Activated CD4-positive, alpha-beta memory T cell treated with anti-CD3 and anti-CD28 coated beads for 36 hours (primary cell): ENCODE measurements at regions not wholly inside any gene's neighbourhood (a gene's known extent, or its start where the extent isn't known, plus 50 kb on each side); places are given as distances from the start of the nearest gene placed in this dataset.

Experiments used
- CTCF ChIA-PET: fragments of 350-600 bp; sonication (Branson Sonifier 250); formaldehyde crosslinking; loops from one replicate; lab custom pipeline; 2021; ENCODE audit warnings: antibody characterized with exemption, inconsistent platforms; lab: Charles Lee
- POLR2A ChIA-PET: fragments of 350-600 bp; sonication (Branson Sonifier 250); formaldehyde crosslinking; loops from one replicate; lab custom pipeline; 2021; ENCODE audit warnings: antibody characterized with exemption; lab: Charles Lee
- DNase-seq: peaks from one replicate; pipeline ENCODE4 v3.0.0-alpha.2; 2020
- H3K27ac Mint-ChIP-seq: one replicate; pipeline ENCODE4 v1.8.0; 2021; ENCODE audit warnings: mixed read lengths
- H3K27me3 Mint-ChIP-seq: one replicate; pipeline ENCODE4 v1.8.0; 2021; ENCODE audit warnings: mixed read lengths
- H3K36me3 Mint-ChIP-seq: one replicate; pipeline ENCODE4 v1.8.0; 2021; ENCODE audit warnings: mixed read lengths
- H3K4me1 Mint-ChIP-seq: one replicate; pipeline ENCODE4 v1.8.0; 2021; ENCODE audit warnings: low read depth, mixed read lengths
- H3K4me3 Mint-ChIP-seq: one replicate; pipeline ENCODE4 v1.8.0; 2021; ENCODE audit warnings: mild to moderate bottlenecking, mixed read lengths
- H3K9me3 Mint-ChIP-seq: one replicate; pipeline ENCODE4 v1.8.0; 2021; ENCODE audit warnings: mixed read lengths
- intact Hi-C: fragments of 100-400 bp; cut with micrococcal nuclease; formaldehyde crosslinking; loops from one replicate; pipeline ENCODE4 v1.15.1; 2023

DNA sequence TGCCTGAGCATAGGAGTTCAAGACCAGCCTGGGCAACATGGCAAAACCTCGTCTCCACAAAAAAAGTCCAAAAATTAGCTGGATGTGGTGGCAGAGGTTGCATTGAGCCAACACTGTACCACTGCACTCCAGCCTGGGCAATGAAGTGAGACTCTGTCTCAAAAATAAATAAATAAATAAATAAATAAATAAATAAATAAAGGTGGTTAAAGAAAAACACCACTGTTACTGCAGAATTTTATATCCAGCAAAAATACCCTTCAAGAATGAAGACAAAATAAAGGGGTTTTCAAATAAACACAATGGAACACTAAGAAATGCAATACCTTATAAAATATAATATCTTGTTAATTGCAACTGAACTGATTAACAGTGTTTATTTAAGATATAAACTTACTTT is 150.2 kb upstream of the TBCA start:
- POLR2A ChIA-PET, result no interaction called here

DNA sequence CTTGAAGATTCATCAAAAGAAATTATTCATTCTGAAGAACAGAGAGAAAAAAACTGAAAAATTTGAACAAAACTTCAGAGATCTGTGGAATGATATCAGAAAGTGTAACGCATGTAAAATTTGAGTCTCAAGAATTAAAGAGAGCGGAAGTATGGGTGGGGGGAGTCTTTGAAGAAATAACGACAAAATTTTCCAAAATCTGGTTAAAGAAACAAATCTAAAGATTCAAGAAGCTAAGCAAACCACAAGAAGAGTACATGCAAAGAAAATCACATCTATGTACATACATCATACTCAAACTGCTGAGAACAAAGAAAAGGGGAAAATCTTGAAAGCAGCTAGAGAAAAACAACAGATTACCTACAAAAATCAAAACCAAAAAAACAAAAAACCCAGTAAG is 149.4 kb upstream of the TBCA start:
- no peaks in the 10 kb centered on the region for H3K36me3 Mint-ChIP-seq
- H3K9me3 Mint-ChIP-seq, result peaks cover 3% of the 10 kb centered on the region
- no peak overlapping the region for H3K27ac Mint-ChIP-seq
- CTCF ChIA-PET, result interaction anchor here (0.8 kb wide), 1 partner anchor 17 kb away, joined by 3 read pairs; no protein-coding TSS in a partner anchor
- peaks cover 9% of the 10 kb centered on the region for H3K4me1 Mint-ChIP-seq
- POLR2A ChIA-PET, result no interaction called here
- intact Hi-C loops, result no loop called here
- no peaks in the 10 kb centered on the region for H3K27me3 Mint-ChIP-seq
- H3K4me3 Mint-ChIP-seq, result no peak overlapping the region
- no peak for DNase-seq

More for the DNA sequence above, 150.2 kb upstream of the TBCA start:
- H3K4me3 Mint-ChIP-seq, result no peak overlapping the region
- H3K27ac Mint-ChIP-seq, result no peak overlapping the region
- no peak for DNase-seq
- peaks cover 3% of the 10 kb centered on the region for H3K9me3 Mint-ChIP-seq
- H3K36me3 Mint-ChIP-seq, result no peaks in the 10 kb centered on the region
- peaks cover 9% of the 10 kb centered on the region for H3K4me1 Mint-ChIP-seq
- H3K27me3 Mint-ChIP-seq, result no peaks in the 10 kb centered on the region
- intact Hi-C loops, result no loop called here
- CTCF ChIA-PET, result interaction anchor here (0.8 kb wide), 1 partner anchor 16 kb away, joined by 3 read pairs; no protein-coding TSS in a partner anchor

DNA sequence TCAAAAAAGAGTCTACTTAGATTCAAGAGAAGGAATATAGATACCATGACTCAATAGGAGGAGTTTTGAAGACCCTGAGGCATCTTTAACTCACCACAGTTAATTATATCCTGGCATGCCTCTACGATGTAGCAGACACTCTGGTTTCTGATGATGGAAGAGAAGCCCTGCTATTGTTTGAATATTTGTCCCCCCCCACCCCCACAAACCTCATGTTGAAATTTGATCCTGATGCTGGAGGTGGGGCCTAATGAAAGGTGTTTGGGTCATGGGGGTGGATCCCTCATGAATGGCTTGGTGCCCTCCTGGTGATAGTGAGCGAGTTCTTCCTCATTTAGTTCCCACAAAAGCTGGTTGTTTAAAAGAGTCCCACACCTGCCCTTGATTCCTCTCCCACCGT is 147.9 kb upstream of the TBCA start:
- H3K36me3 Mint-ChIP-seq, result no peaks in the 10 kb centered on the region
- H3K27ac Mint-ChIP-seq, result no peak overlapping the region
- no peak overlapping the region for H3K4me3 Mint-ChIP-seq
- peaks cover 3% of the 10 kb centered on the region for H3K9me3 Mint-ChIP-seq
- peaks cover 9% of the 10 kb centered on the region for H3K4me1 Mint-ChIP-seq
- no peak for DNase-seq
- H3K27me3 Mint-ChIP-seq, result no peaks in the 10 kb centered on the region
- intact Hi-C loops, result no loop called here
- CTCF ChIA-PET, result no interaction called here
- POLR2A ChIA-PET, result no interaction called here

DNA sequence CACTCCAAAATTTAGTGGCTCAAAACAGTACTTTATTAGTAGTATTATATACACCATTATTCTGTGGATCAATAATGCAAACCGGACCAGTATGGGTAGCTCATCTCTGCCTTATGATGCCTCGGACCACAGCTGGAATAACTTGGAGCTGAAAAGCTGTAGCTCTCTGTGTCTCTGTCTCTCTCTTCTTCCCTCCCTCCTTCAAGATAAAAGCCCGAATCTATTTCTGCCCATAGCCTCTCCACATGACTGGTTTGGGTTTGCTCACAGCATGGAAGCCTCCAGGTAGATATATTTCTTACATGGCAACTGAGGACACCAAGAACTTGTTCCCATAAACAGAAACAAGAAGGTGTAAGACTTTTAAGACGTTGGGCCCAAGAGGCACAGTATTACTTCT is 147.5 kb upstream of the TBCA start:
- ChIA-PET CTCF (interaction anchor here (1.0 kb wide), 1 partner anchor 29 kb away, joined by 3 read pairs; no protein-coding TSS in a partner anchor), POLR2A (no interaction called here)
- Mint-ChIP-seq H3K27ac (no peak overlapping the region), H3K27me3 (no peaks in the 10 kb centered on the region), H3K4me1 (peaks cover 9% of the 10 kb centered on the region), H3K9me3 (peaks cover 3% of the 10 kb centered on the region), H3K36me3 (no peaks in the 10 kb centered on the region), H3K4me3 (no peak overlapping the region)
- DNase-seq, result no peak
- intact Hi-C loops, result no loop called here

DNA sequence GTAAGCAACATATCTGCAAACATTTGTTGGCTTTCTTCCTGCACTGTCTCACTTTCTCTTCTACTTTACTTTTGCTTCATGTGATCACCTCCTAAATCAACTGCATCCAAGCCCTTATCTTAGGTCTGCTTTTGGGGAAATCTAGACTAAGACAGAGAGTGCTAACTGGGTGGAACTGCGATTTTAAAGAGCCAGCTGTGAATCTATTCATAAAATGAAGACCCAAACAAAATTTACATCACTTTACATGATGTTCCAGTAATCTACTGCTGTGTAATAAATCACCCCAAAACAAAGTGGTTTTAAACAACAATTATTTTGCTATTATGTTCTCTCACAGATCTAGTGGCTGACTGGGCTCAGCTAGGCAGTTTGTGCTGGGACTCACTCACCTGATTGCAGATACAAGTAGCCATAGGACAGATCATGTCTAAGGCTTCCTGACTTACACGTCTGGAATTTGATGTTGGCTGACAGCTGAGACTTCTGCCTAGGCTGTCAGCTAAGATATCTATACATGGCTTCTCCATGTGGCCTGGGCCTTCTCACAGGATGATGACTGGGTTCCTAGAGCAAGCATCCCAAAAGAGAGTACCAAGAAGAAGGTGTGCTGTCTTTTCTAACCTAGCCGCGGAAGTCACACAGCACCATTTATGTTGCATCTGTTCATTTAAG is 145.1 kb upstream of the TBCA start:
- ChIA-PET CTCF (no interaction called here), POLR2A (no interaction called here)
- no peak overlapping the region for H3K27ac Mint-ChIP-seq
- H3K27me3 Mint-ChIP-seq, result no peaks in the 10 kb centered on the region
- intact Hi-C loops, result no loop called here
- no peak for DNase-seq
- H3K4me1 Mint-ChIP-seq, result peaks cover 9% of the 10 kb centered on the region
- no peaks in the 10 kb centered on the region for H3K9me3 Mint-ChIP-seq
- no peak overlapping the region for H3K4me3 Mint-ChIP-seq
- H3K36me3 Mint-ChIP-seq, result no peaks in the 10 kb centered on the region

DNA sequence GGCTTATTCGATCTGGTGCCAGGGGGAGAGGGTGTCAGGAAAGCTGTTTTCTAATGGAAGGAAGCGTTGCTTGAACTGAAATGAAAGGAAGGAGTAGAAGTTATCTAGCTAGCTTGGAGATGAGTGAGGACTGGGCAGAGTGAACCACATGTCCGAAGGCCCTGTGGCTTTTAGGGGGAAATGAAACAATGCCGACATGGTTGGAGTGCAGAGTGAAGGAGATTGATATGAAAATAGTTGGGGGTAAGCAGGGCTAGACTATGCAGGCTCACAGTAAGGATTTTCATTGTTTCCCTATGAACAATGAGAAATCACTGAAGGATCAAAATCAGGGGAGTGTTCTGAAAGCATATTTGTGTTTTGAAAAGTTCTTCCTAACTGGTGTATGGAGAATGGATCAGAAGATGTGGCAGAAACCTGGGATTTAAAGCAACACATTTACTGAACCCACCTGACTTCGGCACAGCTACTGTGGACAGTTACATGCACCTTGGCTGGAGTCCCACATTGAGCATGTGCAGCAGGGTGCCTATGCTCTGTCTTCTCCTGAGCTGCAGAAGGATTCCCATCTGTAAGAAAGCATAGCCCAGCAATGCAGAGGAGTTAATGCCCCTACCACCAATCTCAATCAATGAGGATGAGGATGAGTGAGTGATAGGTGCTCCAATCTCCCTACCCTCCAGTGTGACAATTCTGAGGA is 144.4 kb upstream of the TBCA start:
- POLR2A ChIA-PET, result interaction anchor here (1.6 kb wide), 1 partner anchor 12 kb away, joined by 3 read pairs; no protein-coding TSS in a partner anchor

DNA sequence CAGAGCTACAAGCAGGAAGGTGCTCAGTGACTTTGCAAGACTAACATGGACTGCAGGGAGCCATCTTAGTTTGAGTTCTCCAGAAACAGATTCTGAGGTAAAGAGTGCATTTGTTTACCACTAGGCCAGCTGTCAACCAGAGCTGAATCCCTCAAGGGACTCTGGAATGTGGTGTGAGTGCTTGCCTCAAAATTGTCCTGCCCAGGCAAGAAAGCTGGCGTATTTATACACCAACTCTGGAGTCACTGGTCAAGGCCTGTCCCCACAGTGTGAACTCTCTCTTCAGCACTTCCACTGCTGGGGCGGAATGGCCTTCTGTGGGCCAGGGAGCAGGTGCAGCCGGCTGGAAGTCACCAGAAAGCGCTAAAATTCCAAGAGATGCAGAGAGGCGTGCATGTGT is 139.2 kb upstream of the TBCA start:
- no peak overlapping the region for H3K4me3 Mint-ChIP-seq
- no peaks in the 10 kb centered on the region for H3K9me3 Mint-ChIP-seq
- H3K4me1 Mint-ChIP-seq, result no peaks in the 10 kb centered on the region
- ChIA-PET POLR2A (no interaction called here), CTCF (no interaction called here)
- no peaks in the 10 kb centered on the region for H3K36me3 Mint-ChIP-seq
- intact Hi-C loops, result no loop called here
- no peak overlapping the region for H3K27ac Mint-ChIP-seq
- peaks cover 8% of the 10 kb centered on the region for H3K27me3 Mint-ChIP-seq
- no peak for DNase-seq

More for the DNA sequence above, 144.4 kb upstream of the TBCA start:
- Mint-ChIP-seq H3K36me3 (no peaks in the 10 kb centered on the region), H3K4me1 (peaks cover 6% of the 10 kb centered on the region), H3K27ac (no peak overlapping the region), H3K27me3 (no peaks in the 10 kb centered on the region), H3K9me3 (no peaks in the 10 kb centered on the region), H3K4me3 (no peak overlapping the region)
- no peak for DNase-seq
- CTCF ChIA-PET, result interaction anchor here (0.8 kb wide), 1 partner anchor 16 kb away, joined by 3 read pairs; no protein-coding TSS in a partner anchor
- intact Hi-C loops, result no loop called here

DNA sequence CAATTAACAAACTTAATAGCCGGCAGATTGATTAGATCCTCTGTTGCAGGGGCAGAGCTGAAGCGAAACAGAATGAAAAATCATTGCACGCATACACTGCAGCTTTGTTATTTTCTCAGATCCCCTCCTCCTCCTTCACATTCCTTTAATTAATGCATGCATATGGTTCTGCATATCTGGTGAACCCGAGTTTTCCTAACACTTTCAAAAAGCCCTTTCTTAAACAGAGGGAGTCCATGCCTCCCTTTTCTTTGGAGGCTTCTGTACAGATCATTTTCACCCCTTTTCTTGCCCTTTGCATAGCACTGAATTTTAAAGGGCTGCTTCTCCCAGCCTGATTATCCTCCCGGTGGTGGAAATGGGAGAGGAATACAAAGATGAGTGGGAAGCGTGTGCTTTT is 136.6 kb upstream of the TBCA start:
- ChIA-PET POLR2A (no interaction called here), CTCF (no interaction called here)
- no peak overlapping the region for H3K4me3 Mint-ChIP-seq
- no peak for DNase-seq
- H3K9me3 Mint-ChIP-seq, result no peaks in the 10 kb centered on the region
- peaks cover 8% of the 10 kb centered on the region for H3K27me3 Mint-ChIP-seq
- H3K4me1 Mint-ChIP-seq, result no peaks in the 10 kb centered on the region
- intact Hi-C loops, result no loop called here
- no peak overlapping the region for H3K27ac Mint-ChIP-seq
- H3K36me3 Mint-ChIP-seq, result no peaks in the 10 kb centered on the region

DNA sequence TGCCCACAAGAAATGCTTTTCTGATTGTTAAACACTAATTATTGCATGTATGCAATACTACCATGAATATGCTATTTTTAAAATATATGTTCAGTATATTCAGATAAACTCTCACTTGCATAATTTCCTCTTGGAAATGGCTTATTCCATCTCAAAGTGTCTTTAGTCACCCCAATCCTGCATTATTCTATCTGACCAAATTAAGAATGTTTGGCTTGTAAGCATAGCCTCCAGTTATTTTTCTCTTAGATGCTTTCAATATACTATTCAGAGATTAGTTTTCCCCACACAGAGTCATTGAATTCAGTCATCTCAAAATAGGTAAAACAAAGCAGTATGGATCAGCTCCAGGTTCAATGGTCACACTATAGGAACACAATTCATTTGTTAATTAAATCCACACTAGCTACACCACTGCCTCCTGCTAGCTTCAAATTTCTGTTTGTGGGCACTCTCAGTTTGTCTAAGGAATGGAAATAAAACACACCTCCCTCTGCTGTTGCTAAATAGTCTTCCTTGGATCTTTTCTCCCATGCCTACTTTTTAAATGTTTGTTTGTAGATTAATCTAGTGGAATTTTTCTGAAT is 134.6 kb upstream of the TBCA start:
- no peak for DNase-seq
- CTCF ChIA-PET, result no interaction called here
- Mint-ChIP-seq H3K4me1 (no peaks in the 10 kb centered on the region), H3K36me3 (no peaks in the 10 kb centered on the region), H3K9me3 (no peaks in the 10 kb centered on the region), H3K27ac (no peak overlapping the region), H3K4me3 (no peak overlapping the region), H3K27me3 (peaks cover 11% of the 10 kb centered on the region)
- intact Hi-C loops, result no loop called here
- POLR2A ChIA-PET, result no interaction called here

DNA sequence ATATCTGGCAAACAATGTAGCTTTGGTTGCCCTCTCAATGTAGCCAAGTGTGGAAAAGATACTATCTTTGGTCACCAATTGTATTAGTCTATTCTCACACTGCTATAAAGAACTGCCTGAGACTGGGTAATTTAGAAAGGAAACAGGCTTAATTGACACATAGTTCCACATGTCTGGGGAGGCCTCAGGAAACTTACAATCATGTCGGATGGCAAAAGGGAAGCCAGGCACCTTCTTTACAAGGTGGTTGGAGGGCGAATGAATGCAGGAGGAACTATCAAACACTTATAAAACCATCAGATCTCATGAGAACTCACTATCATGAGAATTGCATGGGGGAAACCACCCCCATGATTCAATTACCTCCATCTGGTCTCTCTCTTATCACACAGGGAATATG is 133.1 kb upstream of the TBCA start:
- Mint-ChIP-seq H3K27me3 (peaks cover 11% of the 10 kb centered on the region), H3K36me3 (no peaks in the 10 kb centered on the region), H3K4me3 (no peak overlapping the region), H3K4me1 (no peaks in the 10 kb centered on the region), H3K27ac (no peak overlapping the region), H3K9me3 (no peaks in the 10 kb centered on the region)
- intact Hi-C loops, result no loop called here
- no peak for DNase-seq
- ChIA-PET CTCF (no interaction called here), POLR2A (no interaction called here)

DNA sequence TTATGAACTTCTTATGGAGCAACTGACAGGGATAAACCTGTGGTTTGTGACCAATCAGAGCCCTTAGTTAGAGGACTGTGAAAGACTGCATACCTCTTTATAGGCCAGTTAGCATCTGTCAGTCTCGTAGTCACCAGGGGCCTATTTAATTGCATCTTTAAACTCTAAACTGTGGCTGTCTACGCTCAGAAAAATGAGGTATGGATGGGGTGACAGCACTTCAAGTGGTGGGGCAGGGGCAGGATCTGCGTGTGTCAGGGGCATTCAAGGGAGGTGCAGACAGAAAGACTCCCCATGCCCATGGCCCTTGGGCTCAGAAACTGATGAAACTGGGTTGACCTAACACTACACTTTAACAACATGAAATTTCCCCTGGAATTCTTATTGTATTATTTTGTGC is 132.6 kb upstream of the TBCA start:
- CTCF ChIA-PET, result no interaction called here
- POLR2A ChIA-PET, result no interaction called here
- Mint-ChIP-seq H3K27ac (no peak overlapping the region), H3K4me1 (no peaks in the 10 kb centered on the region), H3K9me3 (no peaks in the 10 kb centered on the region), H3K36me3 (no peaks in the 10 kb centered on the region), H3K4me3 (no peak overlapping the region), H3K27me3 (peaks cover 11% of the 10 kb centered on the region)
- intact Hi-C loops, result no loop called here
- DNase-seq, result no peak

DNA sequence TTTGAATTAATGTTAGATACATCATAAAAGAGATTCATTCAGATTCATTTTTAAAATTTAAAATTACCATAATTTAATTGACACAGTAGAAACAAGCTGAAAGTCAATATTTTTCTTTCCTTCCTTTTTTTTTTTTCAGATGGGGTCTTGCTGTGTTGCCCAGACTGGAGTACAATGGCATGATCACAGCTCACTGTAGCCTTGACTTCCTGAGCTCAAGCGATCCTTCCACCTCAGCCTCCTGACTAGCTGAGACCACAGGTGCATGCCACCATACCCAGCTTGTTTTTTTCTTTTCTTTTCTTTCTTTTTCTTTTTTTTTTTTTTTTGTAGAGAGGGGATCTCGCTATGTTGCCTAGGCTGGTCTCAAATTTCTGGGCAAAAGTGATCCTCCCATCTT is 131.6 kb upstream of the TBCA start:
- no peaks in the 10 kb centered on the region for H3K9me3 Mint-ChIP-seq
- H3K36me3 Mint-ChIP-seq, result no peaks in the 10 kb centered on the region
- ChIA-PET CTCF (no interaction called here), POLR2A (no interaction called here)
- peaks cover 7% of the 10 kb centered on the region for H3K27me3 Mint-ChIP-seq
- DNase-seq, result no peak
- H3K4me1 Mint-ChIP-seq, result no peaks in the 10 kb centered on the region
- no peak overlapping the region for H3K27ac Mint-ChIP-seq
- no peak overlapping the region for H3K4me3 Mint-ChIP-seq
- intact Hi-C loops, result no loop called here
